Stimulated activated CD8-positive, alpha-beta memory T cell treated with anti-CD3 and anti-CD28 coated beads, Interleukin-4, amount 100 ng/mL, for 4 hours (primary cell): ENCODE measurements at regions not wholly inside any gene's neighbourhood (a gene's known extent, or its start where the extent isn't known, plus 50 kb on each side); places are given as distances from the start of the nearest gene placed in this dataset.

Source experiments
- DNase-seq, 2 donors: peaks; one replicate each; pipeline ENCODE4 v3.0.0-alpha.2; 2020; ENCODE audit warnings: low read depth in 2 of 2, low spot score in 1 of 2

- no peak for DNase-seq
Measured at GRCh38 chr11:39304586-39304985, 2154.9 kb downstream of the LRRC4C start.

- DNase-seq = no peak
Measured at GRCh38 chr11:39294648-39295047, 2164.8 kb downstream of the LRRC4C start.

DNA sequence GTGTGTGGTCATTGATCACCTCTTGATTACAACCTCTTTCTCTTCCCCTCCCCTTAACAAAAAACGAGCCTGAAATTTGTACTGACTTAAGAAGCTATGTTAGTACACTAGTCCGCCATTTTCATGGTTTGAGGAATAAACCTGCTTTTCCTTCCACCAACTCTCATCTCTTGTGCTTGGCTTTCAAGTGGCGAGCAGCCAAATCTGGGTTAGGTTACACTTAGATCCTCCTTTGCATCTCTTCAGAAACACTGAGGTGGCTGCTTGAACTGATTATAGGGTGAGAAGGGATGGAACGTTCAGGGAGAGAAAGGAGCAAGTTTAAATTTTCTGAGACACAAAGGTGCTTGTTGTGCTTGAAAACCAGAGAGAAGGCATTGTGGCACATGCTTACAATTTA, 2171.4 kb downstream of the LRRC4C start:
- no peak for DNase-seq

DNA sequence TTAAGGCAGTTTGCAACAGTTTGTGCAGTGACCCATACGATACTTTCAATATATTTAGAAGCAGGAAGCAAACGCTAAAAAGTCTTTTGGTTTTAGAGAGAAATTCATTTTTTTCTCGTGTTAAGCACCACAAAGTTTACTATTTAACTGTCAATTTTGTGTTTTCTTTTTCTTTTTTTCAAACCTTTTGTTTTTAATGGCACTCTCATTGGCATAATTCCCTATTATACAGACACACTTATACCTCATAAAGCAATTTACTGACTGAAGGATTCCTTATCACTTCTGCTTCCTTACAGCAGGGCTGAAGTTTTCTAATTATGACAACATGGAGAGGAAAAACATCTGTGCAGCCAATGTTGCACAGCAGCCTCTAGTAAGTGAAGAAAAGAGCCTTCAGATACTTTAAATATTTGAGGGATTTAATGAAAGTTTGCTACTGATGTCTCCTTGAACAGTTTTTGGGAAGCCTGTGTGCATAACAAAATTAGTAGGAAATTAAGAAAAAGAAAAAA, 2191.2 kb downstream of the LRRC4C start:
- DNase-seq = no peak

GRCh38 chr11:39255648-39256047, 2203.8 kb downstream of the LRRC4C start:
- DNase-seq = no peak

GRCh38 chr11:39249566-39250365, 2209.7 kb downstream of the LRRC4C start:
- DNase-seq = no peak

DNA sequence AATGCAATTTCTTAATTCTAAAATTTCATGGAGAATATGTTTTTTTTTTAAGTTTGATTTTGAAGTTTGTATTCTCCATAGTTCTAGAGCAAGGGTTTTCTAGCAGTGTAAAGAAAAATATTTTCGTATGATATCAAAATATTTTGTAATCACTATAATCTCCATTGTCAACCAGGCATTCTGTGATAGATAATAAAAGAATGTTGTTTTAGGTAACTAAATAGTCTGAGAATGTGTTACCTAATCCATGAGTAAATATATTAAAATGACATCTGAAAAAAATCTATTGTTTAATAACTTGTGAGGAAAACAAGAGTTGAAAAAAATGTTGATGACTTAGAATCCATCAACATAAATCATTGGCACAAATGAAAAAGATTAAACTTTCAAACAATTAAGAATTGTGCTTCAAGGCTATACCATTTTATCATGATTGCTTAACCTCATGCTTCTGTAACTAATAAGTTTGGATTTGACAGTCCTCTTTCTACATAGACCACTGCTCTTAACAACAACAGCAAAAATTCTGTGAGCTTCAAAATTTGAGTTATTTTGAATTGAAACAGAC, 2211.8 kb downstream of the LRRC4C start:
- no peak for DNase-seq

- DNase-seq = no peak
Measured at GRCh38 chr11:39239553-39239952, 2219.9 kb downstream of the LRRC4C start.

- DNase-seq = no peak
Measured at GRCh38 chr11:39236916-39237315, 2222.5 kb downstream of the LRRC4C start.

GRCh38 chr11:39221550-39222138, 2237.8 kb downstream of the LRRC4C start:
- DNase-seq = no peak

GRCh38 chr11:39220501-39221230, 2238.8 kb downstream of the LRRC4C start:
- no peak for DNase-seq

- DNase-seq = no peak
Measured at GRCh38 chr11:39220069-39220468, 2239.4 kb downstream of the LRRC4C start.

DNA sequence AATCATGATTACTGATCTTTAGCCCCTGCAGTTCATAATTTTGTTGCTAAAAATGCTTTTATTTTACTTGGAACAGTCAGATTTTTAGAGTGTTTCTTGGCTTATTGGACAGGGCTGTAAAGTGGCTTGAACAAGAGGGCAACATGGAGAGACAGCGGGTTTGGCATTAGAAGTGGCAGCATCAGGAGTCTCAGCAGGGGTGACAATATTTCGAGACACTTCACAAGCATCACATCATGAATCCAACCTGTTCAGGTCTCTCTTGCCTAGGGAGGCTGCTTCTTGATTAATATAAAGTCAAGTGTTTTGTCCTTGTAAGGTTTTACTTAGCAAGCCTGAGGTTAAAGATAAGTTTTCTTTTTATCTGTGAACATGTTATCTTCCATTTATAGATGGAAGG, 2249.5 kb downstream of the LRRC4C start:
- DNase-seq = no peak

DNA sequence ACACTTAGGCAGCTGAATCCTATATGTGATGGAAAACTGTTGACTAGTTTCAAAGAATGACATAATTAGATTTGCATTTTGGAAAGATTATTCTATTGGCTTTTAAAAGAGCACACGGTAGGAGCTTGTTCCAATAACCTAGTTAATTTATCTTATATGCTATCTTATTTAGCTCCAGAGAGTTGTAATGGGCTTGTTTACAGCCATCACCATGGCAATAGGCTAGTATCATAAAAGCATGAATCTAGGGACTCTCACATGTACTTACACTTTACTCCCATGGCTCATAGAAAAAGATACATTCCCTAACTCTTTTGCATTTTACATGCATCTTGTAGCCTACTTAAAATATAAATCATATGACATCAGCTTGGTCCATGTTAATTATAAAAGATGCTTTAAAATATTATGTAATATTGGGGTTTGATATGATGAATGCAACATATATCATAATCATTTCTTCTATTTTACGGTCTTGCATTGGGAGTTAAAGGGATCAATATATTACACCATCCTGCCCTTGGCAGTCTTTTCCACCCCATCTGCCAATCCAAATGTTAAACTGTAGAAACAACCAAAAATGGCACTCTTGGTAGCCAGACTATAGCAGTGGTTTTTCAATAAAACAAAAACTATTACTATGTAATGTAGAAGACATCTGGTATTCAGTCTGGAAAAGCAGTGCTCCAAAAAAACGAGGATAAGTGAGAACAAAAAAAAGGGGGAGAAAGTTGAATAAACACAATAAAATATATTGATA, 2254.0 kb downstream of the LRRC4C start:
- no peak for DNase-seq

- no peak for DNase-seq
Measured at GRCh38 chr11:39192671-39193070, 2266.8 kb downstream of the LRRC4C start.

- DNase-seq = no peak
Measured at GRCh38 chr11:39190751-39191150, 2268.7 kb downstream of the LRRC4C start.

DNA sequence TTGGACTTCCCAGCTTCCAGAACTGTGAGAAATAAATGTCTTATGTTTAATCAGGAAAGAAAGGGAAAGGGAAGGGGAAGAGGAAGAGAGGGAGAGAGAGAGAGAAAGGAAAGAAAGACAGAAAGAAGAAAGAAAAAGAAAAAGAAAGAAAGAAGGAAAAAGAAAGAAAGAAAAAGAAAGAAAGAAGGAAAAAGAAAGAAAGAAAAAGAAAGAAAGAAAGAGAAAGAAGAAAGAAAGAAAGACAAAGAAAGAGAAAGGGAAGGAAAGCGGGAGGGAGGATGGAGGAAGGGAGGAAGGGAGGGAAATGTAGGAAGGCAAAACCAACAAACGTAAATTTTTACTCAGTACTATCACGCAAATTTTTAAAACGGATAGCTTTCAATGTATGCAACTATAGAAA, 2281.8 kb downstream of the LRRC4C start:
- no peak for DNase-seq

DNA sequence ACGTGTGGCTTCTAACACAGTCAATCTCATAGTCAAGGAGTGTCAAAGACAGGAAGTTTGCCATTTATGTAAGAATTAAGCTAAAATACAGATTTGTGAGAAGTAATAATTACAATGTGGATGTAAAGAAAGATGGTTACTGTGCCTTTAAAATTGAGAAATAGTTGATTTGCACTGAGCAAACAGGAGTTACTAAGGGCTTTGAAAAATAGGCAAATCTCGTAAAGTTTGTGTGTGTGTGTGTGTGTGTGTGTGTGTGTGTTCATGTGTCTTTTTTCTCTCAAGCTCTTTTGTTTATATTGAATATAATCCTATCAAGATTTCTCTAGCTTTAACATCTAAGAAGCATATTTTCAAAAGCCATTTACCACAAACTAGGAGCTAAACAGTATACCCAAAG, 2284.5 kb downstream of the LRRC4C start:
- DNase-seq = no peak

- no peak for DNase-seq
Measured at GRCh38 chr11:39174196-39174595, 2285.3 kb downstream of the LRRC4C start.

GRCh38 chr11:39165021-39165420, 2294.4 kb downstream of the LRRC4C start:
- no peak for DNase-seq

DNA sequence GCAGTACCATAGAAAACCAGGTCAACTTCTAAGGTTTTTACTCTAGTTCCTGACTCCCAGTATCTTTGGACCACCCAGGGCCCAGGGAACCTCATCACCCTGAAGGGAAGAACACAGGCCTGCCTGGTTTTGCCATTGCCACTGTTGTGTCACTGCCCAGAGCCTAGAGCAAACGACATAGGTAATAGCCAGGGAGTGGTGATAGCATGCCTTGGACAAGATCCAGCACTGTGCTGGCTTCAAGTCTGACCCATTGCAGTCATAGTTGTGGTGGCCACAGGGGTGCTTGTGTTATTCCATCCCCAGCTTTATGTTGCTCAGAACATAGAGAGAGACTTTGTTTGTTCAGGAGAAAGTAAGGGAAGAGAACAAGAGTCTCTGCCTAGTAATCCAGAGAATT, 2310.2 kb downstream of the LRRC4C start:
- DNase-seq = no peak
